Neural cell (in vitro differentiated cells): ENCODE measurements at regions not wholly inside any gene's neighbourhood (a gene's known extent, or its start where the extent isn't known, plus 50 kb on each side); places are given as distances from the start of the nearest gene placed in this dataset.

Source experiments
- H2AFZ ChIP-seq: fragments of 200-600, 300-800 bp; sonication (generic), shearing (Covaris generic); 2 replicates; pipeline ENCODE4 v1.6.0; 2014; ENCODE audit warnings: low read depth, mild to moderate bottlenecking, antibody characterized with exemption, low read length, moderate library complexity
- H3F3A ChIP-seq: fragments of 200-600 bp; shearing (Covaris generic); 2 replicates; pipeline ENCODE4 v1.6.1; 2016; ENCODE audit warnings: mild to moderate bottlenecking, moderate library complexity, mixed read lengths, antibody characterized with exemption, low read length; ENCODE audit not compliant: insufficient read depth, poor library complexity, severe bottlenecking
- H3K27ac ChIP-seq: fragments of 200-600, 300-800 bp; sonication (generic), shearing (Covaris generic); 2 replicates; pipeline ENCODE4 v1.5.1; 2014; ENCODE audit warnings: mild to moderate bottlenecking, low read length, moderate library complexity
- H3K27me3 ChIP-seq: fragments of 300-800, 200-600 bp; sonication (generic), shearing (Covaris generic); 2 replicates; pipeline ENCODE4 v1.6.0; 2014; ENCODE audit warnings: mild to moderate bottlenecking, low read depth, low read length, moderate library complexity; ENCODE audit not compliant: insufficient read depth
- H3K36me3 ChIP-seq: fragments of 300-800, 200-600 bp; sonication (generic), shearing (Covaris generic); 2 replicates; pipeline ENCODE4 v1.5.1; 2014; ENCODE audit warnings: mild to moderate bottlenecking, antibody characterized with exemption, low read length, moderate library complexity; ENCODE audit not compliant: insufficient read depth
- H3K4me2 ChIP-seq: fragments of 300-800, 200-600 bp; sonication (generic), shearing (Covaris generic); 2 replicates; pipeline ENCODE4 v1.6.0; 2014; ENCODE audit warnings: mild to moderate bottlenecking, low read length
- H3K4me3 ChIP-seq: fragments of 300-800, 200-600 bp; sonication (generic), shearing (Covaris generic); 2 replicates; pipeline ENCODE4 v1.5.1; 2014; ENCODE audit warnings: mild to moderate bottlenecking, low read length, moderate library complexity
- H3K79me2 ChIP-seq: fragments of 200-600 bp; shearing (Covaris generic); replicated peaks from 2 replicates; pipeline ENCODE4 v1.6.0; 2014; ENCODE audit warnings: mild to moderate bottlenecking, low read length, moderate library complexity; ENCODE audit not compliant: insufficient read depth
- H3K9ac ChIP-seq: fragments of 300-800, 200-600 bp; sonication (generic), shearing (Covaris generic); 2 replicates; pipeline ENCODE4 v1.6.1; 2016; ENCODE audit warnings: mild to moderate bottlenecking, low read length, mixed read lengths
- H3K9me2 ChIP-seq: fragments of 200-600 bp; shearing (Covaris generic); 2 replicates; pipeline ENCODE4 v1.6.1; 2016; ENCODE audit warnings: mild to moderate bottlenecking, low read length, mixed read lengths; ENCODE audit not compliant: insufficient read depth
- H3K9me3 ChIP-seq: fragments of 200-600, 300-800 bp; sonication (generic), shearing (Covaris generic); 2 replicates; pipeline ENCODE4 v1.6.1; 2016; ENCODE audit warnings: mild to moderate bottlenecking, mixed run types, low read length, moderate library complexity, mixed read lengths
- H4K20me1 ChIP-seq: fragments of 200-600 bp; shearing (Covaris generic); 2 replicates; pipeline ENCODE4 v1.6.1; 2016; ENCODE audit warnings: mild to moderate bottlenecking, mixed run types; ENCODE audit not compliant: insufficient read depth
- EP300 ChIP-seq: fragments of 450-650 bp; conservative IDR thresholded peaks from 2 replicates; pipeline ENCODE4 v1.6.1; 2014; ENCODE audit warnings: antibody characterized with exemption, mild to moderate bottlenecking, moderate library complexity; ENCODE audit not compliant: poor library complexity, severe bottlenecking
- EZH2 ChIP-seq: fragments of 200-600, 300-800 bp; shearing (Covaris generic), sonication (generic); IDR thresholded peaks from 2 replicates; pipeline ENCODE4 v1.6.1; 2014; ENCODE audit warnings: antibody characterized with exemption, low read length, borderline replicate concordance, mild to moderate bottlenecking; ENCODE audit not compliant: insufficient read depth, poor library complexity, severe bottlenecking
- MXI1 ChIP-seq: fragments of 450-650 bp; conservative IDR thresholded peaks from 2 replicates; pipeline ENCODE4 v1.6.1; 2014; ENCODE audit warnings: antibody characterized with exemption, mild to moderate bottlenecking; ENCODE audit not compliant: poor library complexity, severe bottlenecking
- POLR2AphosphoS5 ChIP-seq: IDR thresholded peaks from 2 replicates; pipeline ENCODE4 v1.6.1; 2012
- RAD21 ChIP-seq: fragments of 450-650 bp; conservative IDR thresholded peaks from 2 replicates; pipeline ENCODE4 v1.6.1; 2014; ENCODE audit warnings: antibody characterized with exemption, mild to moderate bottlenecking, moderate library complexity
- SMC3 ChIP-seq: fragments of 450-650 bp; conservative IDR thresholded peaks from 2 replicates; pipeline ENCODE4 v1.6.1; 2014; ENCODE audit warnings: antibody characterized with exemption, mild to moderate bottlenecking, moderate library complexity; ENCODE audit not compliant: poor library complexity
- TAF1 ChIP-seq: IDR thresholded peaks from 2 replicates; pipeline ENCODE4 v1.6.1; 2012; ENCODE audit warnings: low read depth
- TF ChIP-seq, protein P1 (sequence below): IDR thresholded peaks from 2 replicates; pipeline ENCODE4 v1.6.1; 2012; ENCODE audit warnings: borderline replicate concordance
- TF ChIP-seq, protein P2 (sequence below): fragments of 450-650 bp; IDR thresholded peaks from 2 replicates; pipeline ENCODE4 v1.5.1; 2014; ENCODE audit warnings: antibody characterized with exemption, mild to moderate bottlenecking, moderate library complexity; ENCODE audit not compliant: poor library complexity, severe bottlenecking

DNA sequence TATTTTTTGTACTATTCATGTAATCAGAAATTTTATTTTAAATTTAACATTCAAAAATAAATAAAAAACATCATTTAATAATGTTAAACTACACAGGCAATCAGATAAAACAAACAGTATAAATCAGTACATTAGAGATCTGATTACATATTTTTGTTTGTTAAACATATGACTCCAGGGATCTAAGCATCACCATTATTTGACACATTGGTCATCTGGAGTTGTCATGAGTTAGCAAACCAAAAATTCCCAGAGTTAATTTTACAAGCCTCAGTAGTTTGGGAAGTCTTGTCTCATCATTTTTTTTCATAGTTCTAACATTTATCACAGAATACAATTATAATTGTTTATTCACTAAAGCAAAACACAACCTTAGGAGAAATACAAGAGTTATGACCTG, 770.8 kb upstream of the SLITRK6 start:
- no peaks in the 10 kb centered on the region for H4K20me1 ChIP-seq
- TF ChIP-seq EP300 (no peak), EZH2 (no peak), SMC3 (no peak), POLR2AphosphoS5 (no peak)
- TF ChIP-seq, protein P1, sequence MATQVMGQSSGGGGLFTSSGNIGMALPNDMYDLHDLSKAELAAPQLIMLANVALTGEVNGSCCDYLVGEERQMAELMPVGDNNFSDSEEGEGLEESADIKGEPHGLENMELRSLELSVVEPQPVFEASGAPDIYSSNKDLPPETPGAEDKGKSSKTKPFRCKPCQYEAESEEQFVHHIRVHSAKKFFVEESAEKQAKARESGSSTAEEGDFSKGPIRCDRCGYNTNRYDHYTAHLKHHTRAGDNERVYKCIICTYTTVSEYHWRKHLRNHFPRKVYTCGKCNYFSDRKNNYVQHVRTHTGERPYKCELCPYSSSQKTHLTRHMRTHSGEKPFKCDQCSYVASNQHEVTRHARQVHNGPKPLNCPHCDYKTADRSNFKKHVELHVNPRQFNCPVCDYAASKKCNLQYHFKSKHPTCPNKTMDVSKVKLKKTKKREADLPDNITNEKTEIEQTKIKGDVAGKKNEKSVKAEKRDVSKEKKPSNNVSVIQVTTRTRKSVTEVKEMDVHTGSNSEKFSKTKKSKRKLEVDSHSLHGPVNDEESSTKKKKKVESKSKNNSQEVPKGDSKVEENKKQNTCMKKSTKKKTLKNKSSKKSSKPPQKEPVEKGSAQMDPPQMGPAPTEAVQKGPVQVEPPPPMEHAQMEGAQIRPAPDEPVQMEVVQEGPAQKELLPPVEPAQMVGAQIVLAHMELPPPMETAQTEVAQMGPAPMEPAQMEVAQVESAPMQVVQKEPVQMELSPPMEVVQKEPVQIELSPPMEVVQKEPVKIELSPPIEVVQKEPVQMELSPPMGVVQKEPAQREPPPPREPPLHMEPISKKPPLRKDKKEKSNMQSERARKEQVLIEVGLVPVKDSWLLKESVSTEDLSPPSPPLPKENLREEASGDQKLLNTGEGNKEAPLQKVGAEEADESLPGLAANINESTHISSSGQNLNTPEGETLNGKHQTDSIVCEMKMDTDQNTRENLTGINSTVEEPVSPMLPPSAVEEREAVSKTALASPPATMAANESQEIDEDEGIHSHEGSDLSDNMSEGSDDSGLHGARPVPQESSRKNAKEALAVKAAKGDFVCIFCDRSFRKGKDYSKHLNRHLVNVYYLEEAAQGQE = no peak
- no peak overlapping the region for H3K9ac ChIP-seq
- no peaks in the 10 kb centered on the region for H3K36me3 ChIP-seq
- no peak overlapping the region for H3K4me3 ChIP-seq
- H3K4me2 ChIP-seq = no peak overlapping the region
- H3K27ac ChIP-seq = no peak overlapping the region
- H3K9me2 ChIP-seq = no peaks in the 10 kb centered on the region
- H3K9me3 ChIP-seq = no peaks in the 10 kb centered on the region
- no peaks in the 10 kb centered on the region for H3F3A ChIP-seq
- H2AFZ ChIP-seq = no peak overlapping the region
- H3K27me3 ChIP-seq = no peaks in the 10 kb centered on the region
- no peaks in the 10 kb centered on the region for H3K79me2 ChIP-seq

DNA sequence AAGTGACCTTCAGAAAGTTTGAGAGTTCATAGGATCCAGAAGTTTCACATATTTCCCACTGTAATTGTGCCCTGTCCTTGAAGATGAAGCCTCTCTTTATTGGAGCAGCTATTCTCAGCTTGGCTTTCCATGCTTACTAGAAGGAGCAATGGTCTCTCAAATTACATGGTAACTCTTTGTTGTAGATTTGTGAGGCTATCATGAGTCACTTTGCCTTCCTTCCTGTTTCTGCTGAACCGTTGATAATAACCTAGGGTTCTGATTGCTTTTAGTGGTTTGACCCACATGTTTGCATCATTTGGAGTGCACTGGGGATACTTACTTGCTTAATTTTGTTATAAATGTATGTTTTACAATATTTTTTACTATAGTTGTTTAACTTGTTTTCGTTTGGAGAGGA, 772.9 kb upstream of the SLITRK6 start:
- no peak overlapping the region for H3K4me2 ChIP-seq
- H3K9ac ChIP-seq = no peak overlapping the region
- TF ChIP-seq MXI1 (no peak), SMC3 (no peak), EZH2 (no peak), POLR2AphosphoS5 (no peak), EP300 (no peak), RAD21 (no peak), TAF1 (no peak)
- TF ChIP-seq, protein P1 = no peak
- TF ChIP-seq, protein P2, sequence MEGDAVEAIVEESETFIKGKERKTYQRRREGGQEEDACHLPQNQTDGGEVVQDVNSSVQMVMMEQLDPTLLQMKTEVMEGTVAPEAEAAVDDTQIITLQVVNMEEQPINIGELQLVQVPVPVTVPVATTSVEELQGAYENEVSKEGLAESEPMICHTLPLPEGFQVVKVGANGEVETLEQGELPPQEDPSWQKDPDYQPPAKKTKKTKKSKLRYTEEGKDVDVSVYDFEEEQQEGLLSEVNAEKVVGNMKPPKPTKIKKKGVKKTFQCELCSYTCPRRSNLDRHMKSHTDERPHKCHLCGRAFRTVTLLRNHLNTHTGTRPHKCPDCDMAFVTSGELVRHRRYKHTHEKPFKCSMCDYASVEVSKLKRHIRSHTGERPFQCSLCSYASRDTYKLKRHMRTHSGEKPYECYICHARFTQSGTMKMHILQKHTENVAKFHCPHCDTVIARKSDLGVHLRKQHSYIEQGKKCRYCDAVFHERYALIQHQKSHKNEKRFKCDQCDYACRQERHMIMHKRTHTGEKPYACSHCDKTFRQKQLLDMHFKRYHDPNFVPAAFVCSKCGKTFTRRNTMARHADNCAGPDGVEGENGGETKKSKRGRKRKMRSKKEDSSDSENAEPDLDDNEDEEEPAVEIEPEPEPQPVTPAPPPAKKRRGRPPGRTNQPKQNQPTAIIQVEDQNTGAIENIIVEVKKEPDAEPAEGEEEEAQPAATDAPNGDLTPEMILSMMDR = no peak
- H3K27me3 ChIP-seq = no peaks in the 10 kb centered on the region
- H3K27ac ChIP-seq = no peak overlapping the region
- H3K9me2 ChIP-seq = no peaks in the 10 kb centered on the region
- H4K20me1 ChIP-seq = no peaks in the 10 kb centered on the region
- H2AFZ ChIP-seq = no peak overlapping the region
- no peaks in the 10 kb centered on the region for H3K9me3 ChIP-seq
- H3K36me3 ChIP-seq = no peaks in the 10 kb centered on the region
- no peaks in the 10 kb centered on the region for H3K79me2 ChIP-seq
- no peaks in the 10 kb centered on the region for H3F3A ChIP-seq
- no peak overlapping the region for H3K4me3 ChIP-seq
